ENCODE measurements at regions not wholly inside any gene's neighbourhood (a gene's known extent, or its start where the extent isn't known, plus 50 kb on each side); places are given as distances from the start of the nearest gene placed in this dataset.

DNA sequence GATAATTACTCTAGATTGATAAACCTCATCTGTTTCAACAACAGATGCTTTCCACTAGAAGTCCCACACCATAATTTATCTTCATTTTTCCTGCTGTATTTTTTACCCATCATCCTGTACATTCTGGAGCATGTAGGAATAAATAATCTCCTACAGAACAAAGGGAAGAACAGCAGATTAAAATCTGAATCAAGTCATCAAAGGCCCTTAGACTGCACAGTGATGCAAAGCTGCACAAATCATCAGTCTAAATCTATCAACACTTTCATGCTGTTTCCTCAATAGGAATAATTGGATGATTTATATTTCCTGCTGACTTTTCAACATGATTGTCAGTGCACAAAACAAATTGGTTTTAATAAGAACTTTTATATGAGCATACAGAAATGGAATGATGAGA is 1143.9 kb downstream of the STIM2 start:
- no peaks in the 10 kb centered on the region for H3K79me2 ChIP-seq (ENCODE audit: low read depth)
- DNase-seq, result no peak
- intact Hi-C loops (cut with micrococcal nuclease; ENCODE audit: unreplicated experiment), result no loop called here
- no TSS peak for BruUV-seq (replicated peaks)
- no peak overlapping the region for H2AFZ ChIP-seq
- no peaks in the 10 kb centered on the region for H3F3A ChIP-seq (ENCODE audit: insufficient read depth, low read depth)
- H3K27me3 ChIP-seq (ENCODE audit: insufficient read depth, low read depth), result no peaks in the 10 kb centered on the region
- H3K9me2 ChIP-seq (ENCODE audit: insufficient read depth), result no peaks in the 10 kb centered on the region
- H3K4me3 ChIP-seq, result no peak overlapping the region
- no peaks in the 10 kb centered on the region for H3K36me3 ChIP-seq (ENCODE audit: low read depth)
- H4K20me1 ChIP-seq (ENCODE audit: insufficient read depth), result no peaks in the 10 kb centered on the region
- TF ChIP-seq EZH2 (IDR thresholded peaks at IDR 0.05; ENCODE audit: low read depth) (no peak), CTCF (conservative IDR thresholded peaks at IDR 0.05) (no peak)
- ChIA-PET CTCF (no interaction called here), POLR2A (ENCODE audit: unreplicated experiment) (no interaction called here)
- H3K9me3 ChIP-seq (ENCODE audit: insufficient read depth, low read depth), result no peaks in the 10 kb centered on the region
- no peak overlapping the region for H3K27ac ChIP-seq
- no peak overlapping the region for H3K4me2 ChIP-seq
- no peaks in the 10 kb centered on the region for H3K4me1 ChIP-seq (replicated peaks; ENCODE audit: insufficient read depth)

DNA sequence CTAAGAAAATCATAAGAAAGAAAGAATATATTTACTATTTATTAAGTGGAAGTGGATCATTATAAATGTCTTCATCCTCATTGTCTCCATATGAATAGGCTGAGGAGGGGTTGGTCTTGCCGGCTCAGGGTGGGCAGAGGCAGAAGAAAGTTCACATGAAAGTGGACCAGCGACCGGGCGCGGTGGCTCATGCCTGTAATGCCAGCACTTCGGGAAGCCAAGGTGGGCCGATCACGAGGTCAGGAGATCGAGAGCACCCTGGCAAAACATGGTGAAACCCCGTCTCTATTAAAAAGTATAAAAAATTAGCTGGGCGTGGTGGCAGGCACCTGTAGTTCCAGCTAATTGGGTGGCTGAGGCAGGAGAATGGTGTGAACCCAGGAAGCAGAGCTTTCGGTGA is 1145.4 kb downstream of the STIM2 start:
- TF ChIP-seq CTCF (conservative IDR thresholded peaks at IDR 0.05) (no peak), EZH2 (IDR thresholded peaks at IDR 0.05; ENCODE audit: low read depth) (no peak)
- Histone ChIP-seq H3K4me3 (no peak overlapping the region), H3K4me1 (replicated peaks; ENCODE audit: insufficient read depth) (no peaks in the 10 kb centered on the region), H3K36me3 (ENCODE audit: low read depth) (no peaks in the 10 kb centered on the region), H3K4me2 (no peak overlapping the region), H4K20me1 (ENCODE audit: insufficient read depth) (no peaks in the 10 kb centered on the region), H3K9me3 (ENCODE audit: insufficient read depth, low read depth) (no peaks in the 10 kb centered on the region), H3F3A (ENCODE audit: insufficient read depth, low read depth) (no peaks in the 10 kb centered on the region), H3K27me3 (ENCODE audit: insufficient read depth, low read depth) (no peaks in the 10 kb centered on the region), H3K27ac (no peak overlapping the region), H3K9me2 (ENCODE audit: insufficient read depth) (no peaks in the 10 kb centered on the region), H3K79me2 (ENCODE audit: low read depth) (no peaks in the 10 kb centered on the region), H2AFZ (0 out of 2 replicates have a peak overlapping the region, but pooled peaks have one; percentile 52)
- no TSS peak for BruUV-seq (replicated peaks)
- CTCF ChIA-PET, result no interaction called here
- POLR2A ChIA-PET (ENCODE audit: unreplicated experiment), result no interaction called here
- DNase-seq, result no peak
- intact Hi-C loops (cut with micrococcal nuclease; ENCODE audit: unreplicated experiment), result no loop called here

DNA sequence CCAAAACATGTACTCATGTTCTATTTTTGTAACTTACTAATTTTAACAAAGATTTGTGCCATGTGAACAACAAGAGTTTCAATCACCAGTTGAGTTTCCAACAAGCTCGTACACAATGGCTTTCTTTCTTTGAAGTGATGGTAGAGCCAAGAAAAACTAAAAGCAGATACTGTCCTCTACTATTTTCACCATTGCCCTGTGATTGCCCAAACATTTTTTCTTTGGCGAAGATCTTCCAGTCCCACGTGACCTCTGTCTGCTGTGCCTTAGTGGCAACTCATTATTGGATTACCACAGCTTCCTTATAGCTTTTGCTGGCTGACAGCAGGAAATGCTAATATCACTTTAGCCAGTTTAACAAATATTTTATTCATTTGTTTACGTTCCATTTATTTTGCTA is 1147.1 kb downstream of the STIM2 start:
- intact Hi-C loops (cut with micrococcal nuclease; ENCODE audit: unreplicated experiment), result no loop called here

More for the DNA sequence above, 1147.1 kb downstream of the STIM2 start:
- Histone ChIP-seq H3K36me3 (ENCODE audit: low read depth) (no peaks in the 10 kb centered on the region), H3K4me3 (no peak overlapping the region), H3K27me3 (ENCODE audit: insufficient read depth, low read depth) (no peaks in the 10 kb centered on the region), H3K79me2 (ENCODE audit: low read depth) (no peaks in the 10 kb centered on the region), H3F3A (ENCODE audit: insufficient read depth, low read depth) (no peaks in the 10 kb centered on the region), H3K4me1 (replicated peaks; ENCODE audit: insufficient read depth) (no peaks in the 10 kb centered on the region), H2AFZ (no peak overlapping the region), H3K9me2 (ENCODE audit: insufficient read depth) (no peaks in the 10 kb centered on the region), H3K9me3 (ENCODE audit: insufficient read depth, low read depth) (no peaks in the 10 kb centered on the region), H4K20me1 (ENCODE audit: insufficient read depth) (no peaks in the 10 kb centered on the region), H3K27ac (no peak overlapping the region), H3K4me2 (no peak overlapping the region)
- ChIA-PET POLR2A (ENCODE audit: unreplicated experiment) (no interaction called here), CTCF (no interaction called here)
- TF ChIP-seq CTCF (conservative IDR thresholded peaks at IDR 0.05), result no peak
- TF ChIP-seq EZH2 (IDR thresholded peaks at IDR 0.05; ENCODE audit: low read depth), result no peak
- no peak for DNase-seq
- no TSS peak for BruUV-seq (replicated peaks)
